Liver (tissue), 8 donors: ENCODE measurements at regions not wholly inside any gene's neighbourhood (a gene's known extent, or its start where the extent isn't known, plus 50 kb on each side); places are given as distances from the start of the nearest gene placed in this dataset.

Experiments
- DNase-seq: peaks from one replicate; pipeline ENCODE4 v3.0.0-alpha.2; 2017; ENCODE audit warnings: low spot score
- H3K27ac ChIP-seq, 2 donors: one replicate each; pipeline ENCODE4 v1.7.0; 2013; ENCODE audit warnings: inconsistent platforms in 2 of 2, low read length in 2 of 2, control low read depth in 1 of 2, low read depth in 1 of 2, mild to moderate bottlenecking in 1 of 2
- H3K27me3 ChIP-seq, 4 donors: one replicate each; pipeline versions ENCODE4 v1.6.1 to v1.7.0; 2013; ENCODE audit warnings: low read length in 3 of 4, inconsistent platforms in 1 of 4, mild to moderate bottlenecking in 1 of 4, moderate library complexity in 1 of 4; ENCODE audit not compliant: control insufficient read depth in 4 of 4, insufficient read depth in 4 of 4
- H3K36me3 ChIP-seq, 4 donors: one replicate each; pipeline versions ENCODE4 v1.6.1 to v1.7.0; 2013; ENCODE audit warnings: low read length in 3 of 4, mild to moderate bottlenecking in 3 of 4, low read depth in 1 of 4, moderate library complexity in 1 of 4; ENCODE audit not compliant: control insufficient read depth in 4 of 4, insufficient read depth in 3 of 4
- H3K4me1 ChIP-seq, 4 donors: one replicate each; pipeline versions ENCODE4 v1.6.1 to v1.7.0; 2013; ENCODE audit warnings: low read length in 3 of 4, mild to moderate bottlenecking in 3 of 4, moderate library complexity in 1 of 4; ENCODE audit not compliant: control insufficient read depth in 4 of 4, insufficient read depth in 4 of 4
- H3K4me3 ChIP-seq, 3 donors: one replicate each; pipeline versions ENCODE4 v1.6.1 to v1.7.0; 2013; ENCODE audit warnings: low read length in 3 of 3, control low read depth in 1 of 3, low read depth in 1 of 3, mild to moderate bottlenecking in 1 of 3
- H3K9ac ChIP-seq, 2 donors: one replicate each; pipeline ENCODE4 v1.7.0; 2013; ENCODE audit warnings: low read length in 2 of 2, mild to moderate bottlenecking in 2 of 2, moderate library complexity in 2 of 2, control low read depth in 1 of 2, low read depth in 1 of 2
- H3K9me3 ChIP-seq, 4 donors: one replicate each; pipeline versions ENCODE4 v1.6.1 to v1.7.0; 2013; ENCODE audit warnings: low read length in 3 of 4; ENCODE audit not compliant: control insufficient read depth in 4 of 4
- EGR1 ChIP-seq, 2 donors: IDR thresholded peaks; 2 replicates each; pipeline ENCODE4 v1.6.1; 2016 to 2018; ENCODE audit warnings: antibody characterized with exemption in 2 of 2, low read depth in 2 of 2
- FOXA1 ChIP-seq: IDR thresholded peaks from 2 replicates; pipeline ENCODE4 v1.6.1; 2016; ENCODE audit warnings: antibody characterized with exemption
- FOXA2 ChIP-seq: IDR thresholded peaks from 2 replicates; pipeline ENCODE4 v1.6.1; 2016; ENCODE audit warnings: antibody characterized with exemption
- GABPA ChIP-seq, 2 donors: IDR thresholded peaks in 1 of 2; conservative IDR thresholded peaks in 1 of 2; 2 replicates each; pipeline ENCODE4 v1.6.1; 2016; ENCODE audit warnings: antibody characterized with exemption in 2 of 2, mild to moderate bottlenecking in 1 of 2, moderate library complexity in 1 of 2
- HNF4A ChIP-seq, 2 donors: conservative IDR thresholded peaks; 2 replicates each; pipeline ENCODE4 v1.6.1; 2016; ENCODE audit warnings: antibody characterized with exemption in 2 of 2, mild to moderate bottlenecking in 2 of 2
- HNF4G ChIP-seq: IDR thresholded peaks from 2 replicates; pipeline ENCODE4 v1.6.1; 2016; ENCODE audit warnings: antibody characterized with exemption
- MAX ChIP-seq: IDR thresholded peaks from 2 replicates; pipeline ENCODE4 v1.6.1; 2016; ENCODE audit warnings: antibody characterized with exemption
- NR2F2 ChIP-seq: IDR thresholded peaks from 2 replicates; pipeline ENCODE4 v1.6.1; 2016; ENCODE audit warnings: antibody characterized with exemption
- RAD21 ChIP-seq, 2 donors: IDR thresholded peaks; 2 replicates each; pipeline ENCODE4 v1.6.1; 2016; ENCODE audit warnings: antibody characterized with exemption in 2 of 2, mild to moderate bottlenecking in 2 of 2
- RXRA ChIP-seq, 2 donors: IDR thresholded peaks; 2 replicates each; pipeline ENCODE4 v1.6.1; 2017 to 2018; ENCODE audit warnings: antibody characterized with exemption in 2 of 2, mild to moderate bottlenecking in 1 of 2
- TAF1 ChIP-seq: conservative IDR thresholded peaks from 2 replicates; pipeline ENCODE4 v1.6.1; 2016; ENCODE audit warnings: antibody characterized with exemption, mild to moderate bottlenecking
- YY1 ChIP-seq: IDR thresholded peaks from 2 replicates; pipeline ENCODE4 v1.6.1; 2016; ENCODE audit warnings: antibody characterized with exemption, mild to moderate bottlenecking
- WGBS: extraction: QIAGEN DNeasy Blood & Tissue Kit; methylation state at CpG from one replicate; pipeline ENCODE4 v1.1.7; 2013; 5-methylcytosine and 5-hydroxymethylcytosine counted together
- TF ChIP-seq, protein P1 (sequence below): fragments of 150-350 bp; IDR thresholded peaks from 2 replicates; pipeline ENCODE4 v1.5.1; 2017; ENCODE audit warnings: improper control_type of control experiment, low read depth, low read length; ENCODE audit not compliant: missing input control
- TF ChIP-seq, protein P2 (sequence below): IDR thresholded peaks from 2 replicates; pipeline ENCODE4 v1.6.1; 2016; ENCODE audit warnings: antibody characterized with exemption
- donor health status: healthy.
- donor health status: healthy.
- donor health status: healthy.
- donor health status: healthy.
- donor health status: healthy.

GRCh38 chr16:73199214-73199613, 151.3 kb upstream of the ZFHX3 start:
- no peak for DNase-seq
- peaks cover 0 to 7% (median 4%) of the 10 kb centered on the region in 4 donors for H3K4me1 ChIP-seq
- no peaks in the 10 kb centered on the region for H3K36me3 ChIP-seq
- H3K27me3 ChIP-seq, result no peaks in the 10 kb centered on the region
- H3K9ac ChIP-seq, result no peak overlapping the region
- H3K9me3 ChIP-seq, result no peaks in the 10 kb centered on the region
- no peak overlapping the region for H3K4me3 ChIP-seq
- TF ChIP-seq TAF1, result no peak
- TF ChIP-seq YY1, result no peak
- H3K27ac ChIP-seq, result no peak overlapping the region
- WGBS, result 89% methylated on average over 7 of the region's 7 CpGs

DNA sequence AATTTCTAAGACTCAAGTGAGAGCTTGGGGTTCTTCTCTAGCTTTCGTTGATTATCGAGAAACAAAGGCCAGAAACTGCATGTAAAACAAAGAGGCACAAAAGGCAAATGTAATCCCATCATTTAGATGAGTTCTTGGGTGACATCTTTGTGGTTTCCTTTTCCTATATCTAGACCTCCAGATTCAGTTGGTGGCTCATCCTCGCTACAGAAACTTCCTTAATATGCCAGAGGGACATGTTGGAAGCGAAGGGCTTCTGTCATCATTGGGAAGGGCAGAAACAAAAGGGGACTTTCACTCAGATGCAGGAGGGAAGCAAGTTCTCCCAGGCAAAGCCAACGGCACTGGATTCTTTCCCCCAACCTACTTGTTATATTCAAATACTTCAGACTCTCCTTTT, 150.6 kb upstream of the ZFHX3 start:
- Histone ChIP-seq H3K4me3 (no peak overlapping the region), H3K9ac (no peak overlapping the region), H3K27ac (no peak overlapping the region), H3K4me1 (peaks cover 0 to 6% (median 4%) of the 10 kb centered on the region in 4 donors), H3K27me3 (no peaks in the 10 kb centered on the region), H3K36me3 (no peaks in the 10 kb centered on the region), H3K9me3 (no peaks in the 10 kb centered on the region)
- no peak for TF ChIP-seq HNF4A (conservative IDR thresholded peaks at IDR 0.05)
- no peak for TF ChIP-seq YY1
- TF ChIP-seq, protein P1, sequence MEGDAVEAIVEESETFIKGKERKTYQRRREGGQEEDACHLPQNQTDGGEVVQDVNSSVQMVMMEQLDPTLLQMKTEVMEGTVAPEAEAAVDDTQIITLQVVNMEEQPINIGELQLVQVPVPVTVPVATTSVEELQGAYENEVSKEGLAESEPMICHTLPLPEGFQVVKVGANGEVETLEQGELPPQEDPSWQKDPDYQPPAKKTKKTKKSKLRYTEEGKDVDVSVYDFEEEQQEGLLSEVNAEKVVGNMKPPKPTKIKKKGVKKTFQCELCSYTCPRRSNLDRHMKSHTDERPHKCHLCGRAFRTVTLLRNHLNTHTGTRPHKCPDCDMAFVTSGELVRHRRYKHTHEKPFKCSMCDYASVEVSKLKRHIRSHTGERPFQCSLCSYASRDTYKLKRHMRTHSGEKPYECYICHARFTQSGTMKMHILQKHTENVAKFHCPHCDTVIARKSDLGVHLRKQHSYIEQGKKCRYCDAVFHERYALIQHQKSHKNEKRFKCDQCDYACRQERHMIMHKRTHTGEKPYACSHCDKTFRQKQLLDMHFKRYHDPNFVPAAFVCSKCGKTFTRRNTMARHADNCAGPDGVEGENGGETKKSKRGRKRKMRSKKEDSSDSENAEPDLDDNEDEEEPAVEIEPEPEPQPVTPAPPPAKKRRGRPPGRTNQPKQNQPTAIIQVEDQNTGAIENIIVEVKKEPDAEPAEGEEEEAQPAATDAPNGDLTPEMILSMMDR, result no peak
- TF ChIP-seq RXRA (IDR thresholded peaks at IDR 0.05), result no peak
- TF ChIP-seq, protein P2, sequence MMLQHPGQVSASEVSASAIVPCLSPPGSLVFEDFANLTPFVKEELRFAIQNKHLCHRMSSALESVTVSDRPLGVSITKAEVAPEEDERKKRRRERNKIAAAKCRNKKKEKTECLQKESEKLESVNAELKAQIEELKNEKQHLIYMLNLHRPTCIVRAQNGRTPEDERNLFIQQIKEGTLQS, result no peak
- no peak for TF ChIP-seq TAF1
- TF ChIP-seq MAX, result no peak
- TF ChIP-seq RAD21 (IDR thresholded peaks at IDR 0.05), result no peak
- no peak for TF ChIP-seq FOXA1
- no peak for DNase-seq
- WGBS, result 92% methylated on average over 5 of the region's 5 CpGs

DNA sequence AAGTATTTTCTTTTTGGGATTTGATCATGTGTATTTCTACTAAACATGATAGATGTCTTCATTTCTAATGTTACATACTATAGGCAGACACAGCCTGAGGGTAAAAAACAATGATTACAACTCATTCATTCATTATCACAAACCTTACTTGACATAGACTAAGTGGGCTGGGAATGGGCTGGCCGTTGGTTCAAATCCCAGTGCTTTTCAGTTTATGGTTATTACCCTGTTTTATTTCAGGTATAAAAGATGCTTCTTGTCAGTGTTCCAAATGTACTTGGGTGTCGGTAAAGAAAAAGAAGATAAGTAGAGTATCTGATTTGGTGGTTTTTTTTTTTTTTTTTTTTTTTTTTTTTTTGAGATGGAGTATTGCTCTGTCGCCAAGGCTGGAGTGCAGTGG, 149.7 kb upstream of the ZFHX3 start:
- H3K4me1 ChIP-seq, result peaks cover 0 to 5% (median 3%) of the 10 kb centered on the region in 4 donors
- H3K9ac ChIP-seq, result no peak overlapping the region
- no peaks in the 10 kb centered on the region for H3K36me3 ChIP-seq
- no peak for TF ChIP-seq FOXA1
- no peak for TF ChIP-seq NR2F2
- no peaks in the 10 kb centered on the region for H3K27me3 ChIP-seq
- no peak overlapping the region for H3K27ac ChIP-seq
- H3K9me3 ChIP-seq, result no peaks in the 10 kb centered on the region
- DNase-seq, result no peak
- no peak overlapping the region for H3K4me3 ChIP-seq
- 92% methylated on average over 3 of the region's 3 CpGs for WGBS

GRCh38 chr16:73196670-73197069, 148.7 kb upstream of the ZFHX3 start:
- WGBS, result 30% methylated on average over 4 of the region's 4 CpGs
- Histone ChIP-seq H3K36me3 (no peaks in the 10 kb centered on the region), H3K4me1 (no peaks in the 10 kb centered on the region), H3K9me3 (no peaks in the 10 kb centered on the region), H3K9ac (no peak overlapping the region), H3K27ac (no peak overlapping the region), H3K4me3 (no peak overlapping the region), H3K27me3 (no peaks in the 10 kb centered on the region)
- DNase-seq, result peak; percentile 62
- no peak for TF ChIP-seq EGR1 (IDR thresholded peaks at IDR 0.05; ENCODE audit: low read depth in 2 of 2)
- peak in 1 of 2 donors; percentile 7 for TF ChIP-seq RXRA (IDR thresholded peaks at IDR 0.05)
- peak; percentile 32 for TF ChIP-seq NR2F2
- TF ChIP-seq MAX, result no peak
- peak; percentile 97 to 98 for TF ChIP-seq RAD21 (IDR thresholded peaks at IDR 0.05)
- TF ChIP-seq, protein P2, result no peak
- TF ChIP-seq GABPA (IDR thresholded peaks at IDR 0.05 in 1 of 2, conservative IDR thresholded peaks at IDR 0.05 in 1 of 2), result no peak
- no peak for TF ChIP-seq HNF4G
- no peak for TF ChIP-seq FOXA2
- TF ChIP-seq FOXA1, result peak; percentile 52
- TF ChIP-seq, protein P1, result peak; percentile 70
